Fibroblast of upper back skin (primary cell): ENCODE measurements at regions not wholly inside any gene's neighbourhood (a gene's known extent, or its start where the extent isn't known, plus 50 kb on each side); places are given as distances from the start of the nearest gene placed in this dataset.
"Not testable (repeated sequence)": the region's sequence is repeated elsewhere in the genome, so short reads cannot be mapped to it uniquely, and the experiment has no call there.

ENCODE experiments used
- DNase-seq: peaks from one replicate; pipeline ENCODE4 v3.0.0-alpha.2; 2013

GRCh38 chr1:53399370-53400133 lies 59.6 kb upstream of the DMRTB1 start:
- DNase-seq = not testable (repeated sequence)

GRCh38 chr1:53400761-53401674 lies 58.2 kb upstream of the DMRTB1 start:
- DNase-seq = peak; percentile 23

- no peak for DNase-seq
These were observed 57.1 kb upstream of the DMRTB1 start for GRCh38 chr1:53401813-53402745.

DNA sequence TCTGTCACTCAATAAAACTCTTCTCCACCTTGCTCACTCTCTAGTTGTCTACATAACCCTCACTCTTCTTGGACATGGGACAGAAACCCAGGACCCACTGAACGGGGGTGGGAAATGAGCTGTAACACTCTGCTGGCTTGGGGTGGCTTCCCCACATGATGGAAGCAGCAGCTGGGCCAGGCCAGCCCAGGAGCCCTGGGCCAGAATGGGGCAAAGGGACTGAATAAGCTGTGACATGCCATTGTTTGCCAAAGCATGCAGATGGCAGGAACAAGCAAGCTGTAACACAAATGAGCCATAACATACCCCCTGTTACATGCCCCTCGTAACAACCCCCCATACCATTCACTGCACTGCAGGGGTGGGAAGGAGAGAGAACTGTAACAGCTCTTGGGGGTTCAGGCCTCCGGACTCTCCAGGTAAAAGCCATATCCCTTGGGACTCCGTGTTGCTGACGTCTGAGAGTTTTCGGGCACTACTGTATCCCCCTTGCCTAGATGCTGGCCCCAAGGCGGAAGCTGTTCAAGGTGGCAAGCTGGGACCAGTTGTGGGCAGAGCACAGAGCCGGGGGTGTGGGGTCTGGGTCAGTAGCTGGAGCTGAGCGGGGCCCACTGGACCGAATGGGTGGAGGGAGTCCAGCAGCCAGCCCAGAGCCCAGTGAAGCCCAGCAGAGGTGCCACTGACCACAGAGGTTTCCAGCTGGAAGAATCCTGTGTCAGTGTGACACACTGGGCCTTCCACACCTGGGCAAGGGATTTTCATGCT lies 56.1 kb upstream of the DMRTB1 start:
- no peak for DNase-seq

DNA sequence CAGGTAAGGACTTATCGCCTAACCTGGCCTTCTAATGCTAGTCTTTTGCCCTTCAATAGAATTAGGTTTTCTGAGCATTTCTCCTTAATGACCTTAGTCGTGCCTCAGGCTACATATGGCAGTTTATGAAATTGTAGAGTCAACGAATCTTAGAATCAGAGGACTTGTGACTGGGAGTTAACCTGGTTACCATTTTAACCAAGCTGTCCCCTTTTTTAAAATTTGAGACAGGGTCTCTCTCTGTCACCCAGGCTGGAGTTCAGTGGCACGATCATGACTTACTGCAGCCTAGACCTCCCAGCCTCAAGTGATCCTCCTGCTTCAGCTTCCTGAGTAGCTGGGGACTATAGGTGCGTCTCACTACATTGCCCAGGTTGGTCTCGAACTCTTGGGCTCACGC lies 53.5 kb upstream of the DMRTB1 start:
- no peak for DNase-seq

- DNase-seq = no peak
These were observed 52.5 kb upstream of the DMRTB1 start for GRCh38 chr1:53406551-53407235.

DNA sequence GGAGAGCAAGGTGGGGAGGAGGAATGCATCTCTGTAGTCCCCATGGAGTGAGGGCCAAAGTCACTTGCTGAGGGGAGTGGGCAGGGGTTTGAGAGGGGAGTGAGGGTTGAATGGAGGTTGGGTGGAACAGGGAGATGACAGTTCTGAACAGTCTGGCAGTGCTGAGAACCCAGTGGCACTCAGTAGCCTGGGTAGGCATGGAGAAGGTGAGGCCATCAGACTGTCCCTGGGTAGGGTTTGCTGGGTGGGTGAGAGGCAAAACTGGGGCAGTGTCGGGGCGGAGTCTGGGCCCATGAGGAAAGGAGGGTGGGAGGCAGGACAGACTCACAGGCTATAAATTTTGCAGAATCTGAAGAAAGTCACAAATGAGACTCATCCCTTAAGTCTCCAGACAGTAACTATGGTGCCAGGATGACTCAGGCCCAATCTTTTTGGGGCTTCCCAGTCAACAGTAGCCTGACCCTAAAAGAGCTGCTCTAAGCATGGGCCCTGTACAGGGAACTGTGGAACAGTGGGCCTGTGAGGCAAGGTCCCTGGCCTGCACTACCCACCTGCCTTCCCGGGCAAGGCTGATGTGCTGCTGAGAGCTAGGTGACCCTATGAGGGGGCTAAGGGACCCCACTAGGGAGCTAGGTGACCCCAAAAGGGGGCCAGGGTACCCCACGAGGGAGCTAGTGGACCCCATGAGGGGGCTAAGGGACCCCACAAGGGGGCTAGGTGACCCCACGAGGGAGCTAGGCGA lies 51.0 kb upstream of the DMRTB1 start:
- DNase-seq = no peak

DNA sequence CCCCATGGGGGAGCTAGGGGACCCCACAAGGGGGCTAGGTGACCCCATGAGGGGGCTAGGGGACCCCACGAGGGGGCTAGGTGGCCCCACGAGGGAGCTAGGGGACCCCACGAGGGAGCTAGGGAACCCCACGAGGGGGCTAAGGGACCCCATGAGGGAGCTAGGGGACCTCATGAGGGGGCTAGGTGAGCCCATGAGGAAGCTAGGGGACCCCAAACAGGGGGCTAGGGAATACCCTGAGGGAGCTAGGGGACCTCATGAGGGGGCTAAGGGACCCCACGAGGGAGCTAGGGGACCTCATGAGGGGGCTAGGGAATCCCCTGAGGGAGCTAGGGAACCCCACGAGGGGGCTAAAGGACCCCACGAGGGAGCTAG lies 50.5 kb upstream of the DMRTB1 start:
- DNase-seq = no peak

- no peak for DNase-seq
These were observed 50.0 kb upstream of the DMRTB1 start for GRCh38 chr1:53409233-53409632.
